ENCODE measurements at regions not wholly inside any gene's neighbourhood (a gene's known extent, or its start where the extent isn't known, plus 50 kb on each side); places are given as distances from the start of the nearest gene placed in this dataset.

DNA sequence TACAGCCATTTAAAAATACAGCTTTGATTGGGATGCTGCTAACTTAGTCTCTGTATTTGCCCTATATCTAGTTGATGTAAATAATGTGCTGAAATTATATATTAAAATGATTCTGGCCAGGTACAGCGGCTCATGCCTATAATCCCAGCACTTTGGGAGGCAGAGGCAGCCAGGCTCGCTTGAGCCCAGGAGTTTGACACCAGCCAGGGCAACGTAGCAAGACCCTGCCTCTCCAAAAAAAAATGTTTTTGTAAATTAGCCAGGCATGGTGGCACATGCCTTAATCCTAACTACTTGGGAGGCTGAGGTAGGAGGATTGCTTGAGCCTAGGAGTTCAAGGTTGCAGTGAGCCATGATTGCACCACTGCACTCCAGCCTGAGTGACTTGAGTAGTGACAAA is 143.8 kb upstream of the CELF2 start:
- TF ChIP-seq, protein P1, sequence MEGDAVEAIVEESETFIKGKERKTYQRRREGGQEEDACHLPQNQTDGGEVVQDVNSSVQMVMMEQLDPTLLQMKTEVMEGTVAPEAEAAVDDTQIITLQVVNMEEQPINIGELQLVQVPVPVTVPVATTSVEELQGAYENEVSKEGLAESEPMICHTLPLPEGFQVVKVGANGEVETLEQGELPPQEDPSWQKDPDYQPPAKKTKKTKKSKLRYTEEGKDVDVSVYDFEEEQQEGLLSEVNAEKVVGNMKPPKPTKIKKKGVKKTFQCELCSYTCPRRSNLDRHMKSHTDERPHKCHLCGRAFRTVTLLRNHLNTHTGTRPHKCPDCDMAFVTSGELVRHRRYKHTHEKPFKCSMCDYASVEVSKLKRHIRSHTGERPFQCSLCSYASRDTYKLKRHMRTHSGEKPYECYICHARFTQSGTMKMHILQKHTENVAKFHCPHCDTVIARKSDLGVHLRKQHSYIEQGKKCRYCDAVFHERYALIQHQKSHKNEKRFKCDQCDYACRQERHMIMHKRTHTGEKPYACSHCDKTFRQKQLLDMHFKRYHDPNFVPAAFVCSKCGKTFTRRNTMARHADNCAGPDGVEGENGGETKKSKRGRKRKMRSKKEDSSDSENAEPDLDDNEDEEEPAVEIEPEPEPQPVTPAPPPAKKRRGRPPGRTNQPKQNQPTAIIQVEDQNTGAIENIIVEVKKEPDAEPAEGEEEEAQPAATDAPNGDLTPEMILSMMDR (IDR thresholded peaks at IDR 0.05): no peak
- TF ChIP-seq EZH2phosphoT487 (IDR thresholded peaks at IDR 0.05): no peak

All from neural progenitor cell (in vitro differentiated cells).